ENCODE measurements at regions not wholly inside any gene's neighbourhood (a gene's known extent, or its start where the extent isn't known, plus 50 kb on each side); places are given as distances from the start of the nearest gene placed in this dataset.

GRCh38 chr10:94279835-94280709, 82.7 kb downstream of the NOC3L start:
- peak; percentile 39 to 82 for TF ChIP-seq CTCF (IDR thresholded peaks at IDR 0.05)
- TF ChIP-seq POLR2A (IDR thresholded peaks at IDR 0.05): no peak
- TF ChIP-seq POLR2AphosphoS5 (IDR thresholded peaks at IDR 0.05): no peak
- TF ChIP-seq EP300 (IDR thresholded peaks at IDR 0.05): no peak
